ENCODE measurements at regions not wholly inside any gene's neighbourhood (a gene's known extent, or its start where the extent isn't known, plus 50 kb on each side); places are given as distances from the start of the nearest gene placed in this dataset.

DNA sequence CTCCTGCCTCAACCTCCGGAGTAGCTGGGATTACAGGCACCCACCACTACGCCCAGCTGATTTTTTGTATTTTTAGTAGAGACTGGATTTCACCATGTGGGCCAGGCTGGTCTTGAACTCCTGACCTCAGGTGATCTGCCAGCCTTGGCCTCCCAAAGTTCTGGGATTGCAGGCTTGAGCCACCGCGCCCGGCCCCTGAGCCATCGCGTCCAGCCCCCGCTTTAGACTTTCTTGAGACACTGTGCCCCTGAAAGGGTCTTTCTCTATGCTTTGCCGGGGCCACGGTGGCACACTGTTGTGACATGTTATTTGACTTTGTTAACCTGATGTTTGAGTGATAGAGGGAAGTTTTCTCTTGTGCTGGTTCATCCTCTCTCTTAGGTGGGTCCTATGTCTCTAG is 186.4 kb downstream of the BTG1 start:
- no peak for TF ChIP-seq POLR2A (IDR thresholded peaks at IDR 0.05)
- TF ChIP-seq, protein P1, sequence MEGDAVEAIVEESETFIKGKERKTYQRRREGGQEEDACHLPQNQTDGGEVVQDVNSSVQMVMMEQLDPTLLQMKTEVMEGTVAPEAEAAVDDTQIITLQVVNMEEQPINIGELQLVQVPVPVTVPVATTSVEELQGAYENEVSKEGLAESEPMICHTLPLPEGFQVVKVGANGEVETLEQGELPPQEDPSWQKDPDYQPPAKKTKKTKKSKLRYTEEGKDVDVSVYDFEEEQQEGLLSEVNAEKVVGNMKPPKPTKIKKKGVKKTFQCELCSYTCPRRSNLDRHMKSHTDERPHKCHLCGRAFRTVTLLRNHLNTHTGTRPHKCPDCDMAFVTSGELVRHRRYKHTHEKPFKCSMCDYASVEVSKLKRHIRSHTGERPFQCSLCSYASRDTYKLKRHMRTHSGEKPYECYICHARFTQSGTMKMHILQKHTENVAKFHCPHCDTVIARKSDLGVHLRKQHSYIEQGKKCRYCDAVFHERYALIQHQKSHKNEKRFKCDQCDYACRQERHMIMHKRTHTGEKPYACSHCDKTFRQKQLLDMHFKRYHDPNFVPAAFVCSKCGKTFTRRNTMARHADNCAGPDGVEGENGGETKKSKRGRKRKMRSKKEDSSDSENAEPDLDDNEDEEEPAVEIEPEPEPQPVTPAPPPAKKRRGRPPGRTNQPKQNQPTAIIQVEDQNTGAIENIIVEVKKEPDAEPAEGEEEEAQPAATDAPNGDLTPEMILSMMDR (IDR thresholded peaks at IDR 0.05), result no peak

All from uterus (tissue), 2 donors.